ENCODE measurements at regions not wholly inside any gene's neighbourhood (a gene's known extent, or its start where the extent isn't known, plus 50 kb on each side); places are given as distances from the start of the nearest gene placed in this dataset.
A peak's percentile ranks its signal among the peaks of the same experiment; 100 is the strongest.
"Not testable (repeated sequence)": the region's sequence is repeated elsewhere in the genome, so short reads cannot be mapped to it uniquely, and the experiment has no call there.

- no peak for DNase-seq
Observed at GRCh38 chr11:69905611-69906452, 86.6 kb upstream of the FGF3 start.

GRCh38 chr11:69906453-69906907 is 87.3 kb upstream of the FGF3 start:
- no peak for DNase-seq

- DNase-seq: no peak
Observed at GRCh38 chr11:69907611-69908010, 88.4 kb upstream of the FGF3 start.

- DNase-seq: no peak
Observed at GRCh38 chr11:69908511-69909220, 89.5 kb upstream of the FGF3 start.

- DNase-seq: peak; percentile 0
Observed at GRCh38 chr11:69909561-69910518, 90.6 kb upstream of the FGF3 start.

GRCh38 chr11:69910519-69911309 is 91.5 kb upstream of the FGF3 start:
- DNase-seq: no peak

GRCh38 chr11:69911310-69912160 is 92.3 kb upstream of the FGF3 start:
- DNase-seq: no peak

DNA sequence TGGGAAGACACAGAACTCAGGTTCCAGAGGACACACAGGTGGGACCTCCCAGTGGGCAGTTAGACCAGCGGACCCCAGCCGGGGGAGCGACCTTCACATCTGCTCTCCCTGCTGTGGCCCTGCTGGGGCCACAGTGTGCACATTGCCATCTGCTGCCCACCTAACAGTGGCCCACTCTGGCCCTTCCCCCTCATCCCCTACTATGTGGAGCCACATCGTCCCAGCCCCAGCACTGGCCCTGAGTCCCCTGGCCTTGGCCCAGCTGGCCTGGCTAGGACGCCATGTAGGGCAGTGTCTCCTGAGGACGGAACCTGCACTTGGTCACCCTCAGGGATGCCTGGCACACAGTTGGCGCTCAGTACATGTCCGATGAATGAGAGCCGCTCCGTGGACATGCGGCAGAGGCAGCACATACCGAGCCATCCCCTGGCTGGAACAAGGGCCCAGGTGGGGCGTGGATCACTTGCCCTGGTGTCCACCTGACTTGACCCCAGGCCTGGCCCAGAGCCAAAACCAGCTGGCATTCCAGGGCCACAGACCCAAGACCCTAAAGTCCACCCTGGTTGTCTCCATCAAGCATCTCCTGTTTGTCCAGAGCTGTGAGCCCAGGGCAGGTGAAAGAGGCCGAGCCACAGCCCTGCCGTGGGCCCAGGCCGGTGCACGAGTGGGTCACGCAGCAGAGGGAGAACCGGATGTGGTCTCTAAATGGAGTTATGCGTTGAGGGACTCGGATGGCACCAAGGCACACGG is 93.1 kb upstream of the FGF3 start:
- no peak for DNase-seq

DNA sequence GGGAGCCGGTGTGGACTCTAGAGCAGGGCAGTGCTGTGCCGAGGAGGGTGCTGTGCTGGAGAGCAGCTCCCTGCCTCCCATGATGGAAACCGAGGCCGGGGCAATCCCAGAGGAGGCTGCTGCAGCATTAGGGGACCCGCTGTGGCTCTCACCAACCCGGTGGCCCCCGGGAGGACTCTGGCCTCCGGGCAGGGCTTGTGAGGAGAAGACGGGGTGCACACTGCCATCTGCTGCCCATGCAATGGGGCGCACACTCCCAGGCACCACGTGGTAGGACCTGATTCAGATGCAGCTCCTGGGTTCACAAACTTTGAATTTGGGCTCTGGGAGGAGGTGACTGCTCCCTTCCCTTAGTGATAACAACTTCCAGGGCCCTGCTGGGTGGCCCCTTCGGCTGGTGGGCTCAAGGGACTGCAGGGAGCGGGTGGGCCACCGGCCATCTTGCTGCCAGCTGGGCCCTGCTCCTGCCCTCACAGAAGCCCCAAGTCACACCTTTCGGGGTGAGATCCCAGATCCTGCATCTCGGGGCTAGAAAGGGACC is 93.8 kb upstream of the FGF3 start:
- DNase-seq: no peak

DNA sequence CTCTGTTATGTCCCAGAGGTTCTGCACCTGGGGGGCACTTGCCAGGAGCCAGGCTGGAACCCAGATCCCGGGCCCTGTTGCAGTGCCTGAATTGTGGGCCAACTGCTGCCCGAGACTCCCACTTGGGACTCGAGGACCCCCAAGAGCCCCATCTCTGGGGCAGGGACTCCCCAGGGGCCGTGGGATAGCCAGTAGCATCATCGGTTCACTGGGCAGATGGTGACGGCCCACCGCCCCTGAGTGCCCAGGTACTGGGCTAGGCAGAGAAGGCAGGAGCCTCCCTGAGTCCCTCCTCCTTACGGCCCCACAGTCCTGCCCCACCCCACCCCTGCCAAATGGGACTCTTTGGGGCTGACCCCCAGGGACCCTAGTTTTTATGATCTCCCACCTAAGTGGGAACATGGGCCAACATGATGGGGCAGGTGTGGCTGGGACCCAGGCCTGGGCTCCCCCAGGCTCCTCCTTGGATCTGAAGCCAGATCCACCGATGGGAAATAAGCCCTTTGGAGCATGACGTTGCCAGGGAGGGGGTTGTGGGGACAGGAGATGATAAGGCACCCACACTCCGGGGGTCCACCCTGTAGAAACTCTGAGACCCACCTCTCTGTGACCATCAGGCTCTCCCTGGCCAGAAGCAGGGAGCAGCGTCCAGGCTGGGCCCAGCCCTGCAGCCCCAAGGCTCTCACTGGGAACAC is 94.5 kb upstream of the FGF3 start:
- no peak for DNase-seq

DNA sequence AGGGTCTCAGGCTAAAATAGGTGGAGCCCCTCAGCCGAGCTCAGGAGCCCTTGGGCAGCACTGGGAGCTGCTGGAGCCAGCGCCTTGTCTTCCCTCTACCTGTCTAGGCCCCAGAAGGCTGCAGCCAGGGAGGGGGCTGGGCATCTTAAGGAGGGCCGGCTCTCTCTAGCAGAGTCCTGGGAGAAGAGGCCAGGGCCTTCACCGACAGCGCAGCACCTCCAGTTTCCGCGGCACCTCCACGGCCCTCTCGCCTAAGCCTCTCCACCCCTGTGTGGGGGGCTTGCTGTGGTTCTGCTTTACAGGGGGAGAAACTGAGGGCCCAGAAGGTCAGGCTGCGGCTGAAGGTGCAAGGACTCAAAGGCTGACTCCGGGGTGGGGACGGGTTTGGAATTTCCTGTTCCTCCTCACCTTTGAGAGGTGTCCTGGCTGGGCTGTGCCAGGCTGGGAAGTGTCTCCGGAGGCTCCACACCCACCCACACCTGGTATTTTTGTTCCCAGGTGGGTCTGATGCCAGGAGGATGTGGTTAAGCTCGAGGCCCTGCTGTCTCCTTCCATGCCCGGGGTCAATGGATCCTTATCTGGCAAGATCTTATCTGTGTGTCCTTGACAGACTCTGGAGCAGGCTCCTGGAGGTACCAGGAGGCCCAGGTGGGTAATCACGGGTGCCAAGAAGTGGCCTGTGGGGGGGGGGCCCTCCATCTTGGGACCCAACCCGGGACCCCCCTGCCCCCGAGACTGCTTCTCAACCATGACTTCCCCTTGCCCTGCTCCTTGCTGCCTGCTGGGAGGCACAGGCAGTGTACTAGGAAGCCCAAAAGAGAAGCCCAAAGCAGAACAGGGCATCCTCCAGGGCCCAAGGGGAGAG is 95.3 kb upstream of the FGF3 start:
- no peak for DNase-seq

GRCh38 chr11:69915151-69915500 is 95.9 kb upstream of the FGF3 start:
- no peak for DNase-seq

DNA sequence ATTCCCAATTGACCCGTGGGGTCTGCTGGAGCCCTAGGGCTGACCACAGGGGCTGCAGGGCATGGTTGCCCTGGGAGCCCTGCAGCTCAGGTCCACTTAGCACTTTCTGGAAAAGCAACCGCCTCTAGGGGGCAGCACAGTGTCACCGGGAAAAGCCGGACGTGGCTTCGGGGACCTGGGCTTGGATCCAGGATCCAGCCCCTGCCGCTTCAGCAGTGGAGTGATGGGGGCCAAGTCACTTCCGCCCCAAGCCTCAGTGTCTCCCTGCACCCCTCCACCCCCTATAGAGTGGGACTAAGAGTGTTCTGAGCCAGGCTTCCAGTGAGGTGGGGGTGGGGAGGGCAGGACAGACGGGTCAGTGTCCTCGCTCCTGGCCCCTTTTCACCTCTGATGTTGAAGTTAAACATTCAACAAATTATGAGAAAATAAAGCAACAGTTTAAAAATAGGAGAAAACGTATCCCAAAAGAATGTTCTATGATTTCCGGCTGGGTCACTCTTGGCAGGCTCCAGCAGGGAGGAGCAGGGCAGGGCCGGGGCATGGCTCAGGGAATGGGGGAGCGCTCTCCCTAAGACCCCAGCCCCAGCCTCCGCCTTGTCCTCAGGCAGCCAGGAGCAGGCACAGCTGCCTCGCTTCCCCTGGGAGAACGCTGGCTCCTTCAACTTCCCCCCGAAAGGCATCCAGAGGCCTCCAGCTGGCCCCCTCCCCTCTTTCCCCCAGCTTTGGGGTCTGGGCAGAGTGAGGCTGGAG is 96.5 kb upstream of the FGF3 start:
- DNase-seq: peak; percentile 6

- DNase-seq: not testable (repeated sequence)
Observed at GRCh38 chr11:69916251-69916649, 97.0 kb upstream of the FGF3 start.

DNA sequence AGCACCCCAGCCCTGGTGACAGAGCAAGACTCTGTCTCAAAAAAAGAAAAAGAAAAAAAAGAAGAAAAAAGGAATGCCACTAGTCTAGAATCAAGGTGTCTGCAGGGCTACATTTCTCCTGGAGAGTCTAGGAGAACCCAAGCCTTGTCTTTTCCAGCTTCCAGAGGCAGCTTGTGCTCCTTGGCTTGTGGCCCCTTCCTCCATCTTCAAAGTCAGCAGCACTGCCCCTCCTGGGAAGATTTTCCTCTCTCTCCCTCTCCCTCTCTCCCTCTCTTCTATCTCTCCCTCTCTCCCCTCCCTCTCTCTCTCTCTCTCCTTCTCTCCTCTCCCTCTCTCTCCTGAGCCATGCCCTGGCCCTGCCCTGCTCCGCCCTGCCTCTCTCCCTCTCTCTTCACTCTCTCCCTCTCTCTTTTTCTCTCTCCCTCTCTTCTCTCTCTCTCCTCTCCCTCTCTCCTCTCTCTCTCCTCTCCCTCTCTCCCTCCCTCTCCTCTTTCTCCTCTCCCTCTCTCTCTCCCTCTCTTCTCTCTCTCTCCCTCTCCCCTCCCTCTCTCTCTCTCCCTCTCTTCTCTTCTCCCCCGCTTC is 97.7 kb upstream of the FGF3 start:
- DNase-seq: no peak

- DNase-seq: no peak
Observed at GRCh38 chr11:69917529-69917928, 98.3 kb upstream of the FGF3 start.

DNA sequence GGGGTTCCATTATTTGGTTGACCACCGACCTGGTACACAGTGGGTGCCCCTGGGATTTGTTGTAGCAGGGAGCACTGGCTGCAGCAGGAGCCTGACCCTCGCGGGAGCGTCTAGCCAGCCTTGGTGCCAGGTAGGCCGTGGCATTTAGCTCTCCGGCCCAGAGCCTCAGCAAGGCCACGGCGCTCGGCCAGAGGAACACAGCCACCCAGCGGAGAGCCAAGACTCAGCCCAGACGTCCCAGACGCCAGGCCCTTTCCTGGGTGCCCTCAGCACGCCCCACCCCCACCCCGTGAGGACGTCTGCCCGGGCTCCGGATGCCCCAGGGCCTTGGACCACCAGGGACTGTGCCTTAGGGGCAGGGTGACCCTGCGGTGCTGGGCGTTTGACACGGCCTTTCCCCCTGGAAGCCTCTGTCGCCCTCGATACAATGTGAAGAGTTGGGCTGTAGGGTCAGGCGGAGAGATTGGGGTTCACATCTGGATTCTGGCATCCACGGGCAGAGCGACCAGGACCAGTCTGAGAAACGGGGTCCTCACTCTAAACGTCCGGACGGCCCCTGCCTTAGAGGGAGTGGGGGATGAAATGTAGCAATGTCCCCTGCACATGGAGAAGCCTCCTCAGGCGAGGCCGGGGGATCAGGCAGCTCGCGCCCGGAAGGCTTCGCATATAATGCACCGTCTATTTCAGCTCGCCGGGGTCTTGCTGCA is 99.2 kb upstream of the FGF3 start:
- no peak for DNase-seq
